Suprapubic skin (tissue), 4 donors: ENCODE measurements at regions not wholly inside any gene's neighbourhood (a gene's known extent, or its start where the extent isn't known, plus 50 kb on each side); places are given as distances from the start of the nearest gene placed in this dataset.

Source experiments
- DNase-seq, 2 donors: peaks; one replicate each; pipeline ENCODE4 v3.0.0-alpha.2; 2019; ENCODE audit warnings: low spot score in 2 of 2
- H3K27ac ChIP-seq: fragments of 200-600 bp; sonication (generic); one replicate; pipeline ENCODE4 v1.5.1; 2019
- H3K27me3 ChIP-seq: fragments of 200-600 bp; sonication (generic); one replicate; pipeline ENCODE4 v1.5.1; 2019
- H3K36me3 ChIP-seq: fragments of 200-600 bp; sonication (generic); one replicate; pipeline ENCODE4 v1.5.1; 2019
- H3K4me1 ChIP-seq: fragments of 200-600 bp; sonication (generic); one replicate; pipeline ENCODE4 v1.5.1; 2019
- H3K4me3 ChIP-seq: fragments of 200-600 bp; sonication (generic); one replicate; pipeline ENCODE4 v1.5.1; 2019; ENCODE audit warnings: mild to moderate bottlenecking
- H3K9me3 ChIP-seq: fragments of 200-600 bp; sonication (generic); one replicate; pipeline ENCODE4 v1.5.1; 2019
- EP300 ChIP-seq: sonication (generic); formaldehyde crosslinking; IDR thresholded peaks from one replicate; pipeline ENCODE4 v1.6.1; 2017; ENCODE audit warnings: antibody characterized with exemption
- POLR2A ChIP-seq, 2 donors: fragments of 450-650 bp; IDR thresholded peaks; one replicate each; pipeline ENCODE4 v1.6.1; 2017; ENCODE audit warnings: antibody characterized with exemption in 2 of 2, mild to moderate bottlenecking in 2 of 2, moderate library complexity in 2 of 2
- POLR2AphosphoS5 ChIP-seq, 3 donors: sonication (generic); formaldehyde crosslinking; IDR thresholded peaks; one replicate each; pipeline ENCODE4 v1.6.1; 2017; ENCODE audit warnings: antibody characterized with exemption in 3 of 3
- WGBS: methylation state at CpG from one replicate; pipeline ENCODE4 v1.1.5; 2018; 5-methylcytosine and 5-hydroxymethylcytosine counted together
- TF ChIP-seq, protein P1 (sequence below), 2 donors: fragments of 200-600 bp in 1 of 2; fragments of 450-650 bp in 1 of 2; sonication (generic) in 1 of 2; IDR thresholded peaks; one replicate each; pipeline ENCODE4 v1.5.1; 2016 to 2019; ENCODE audit warnings: antibody characterized with exemption in 2 of 2, mild to moderate bottlenecking in 1 of 2, moderate library complexity in 1 of 2

DNA sequence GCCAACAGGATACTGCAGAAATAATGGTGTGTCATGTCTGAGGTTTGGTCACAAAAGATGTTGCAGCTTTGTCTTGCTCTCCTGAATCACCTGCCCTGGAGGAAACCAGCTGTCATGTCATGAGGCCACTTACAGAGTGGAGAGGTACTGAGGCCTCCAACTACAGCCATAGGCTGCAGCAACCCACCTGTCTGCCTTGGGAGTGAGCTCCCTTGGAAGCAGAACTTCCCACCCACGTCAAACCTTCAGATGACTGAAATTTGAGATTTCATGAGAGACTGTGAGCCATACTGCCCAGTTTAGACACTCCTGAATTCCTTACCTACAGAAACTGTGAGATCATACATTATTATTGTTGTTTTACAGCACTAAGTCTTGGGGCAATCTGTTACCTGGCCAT lies 475.9 kb downstream of the HS3ST3B1 start:
- no peaks in the 10 kb centered on the region for H3K36me3 ChIP-seq
- no peak overlapping the region for H3K4me3 ChIP-seq
- H3K27ac ChIP-seq: no peak overlapping the region
- WGBS: 75% methylated on average over 1 of the region's 1 CpG
- no peaks in the 10 kb centered on the region for H3K9me3 ChIP-seq
- no peaks in the 10 kb centered on the region for H3K27me3 ChIP-seq
- TF ChIP-seq POLR2A (IDR thresholded peaks at IDR 0.05): no peak
- TF ChIP-seq POLR2AphosphoS5 (IDR thresholded peaks at IDR 0.05): no peak
- TF ChIP-seq, protein P1, sequence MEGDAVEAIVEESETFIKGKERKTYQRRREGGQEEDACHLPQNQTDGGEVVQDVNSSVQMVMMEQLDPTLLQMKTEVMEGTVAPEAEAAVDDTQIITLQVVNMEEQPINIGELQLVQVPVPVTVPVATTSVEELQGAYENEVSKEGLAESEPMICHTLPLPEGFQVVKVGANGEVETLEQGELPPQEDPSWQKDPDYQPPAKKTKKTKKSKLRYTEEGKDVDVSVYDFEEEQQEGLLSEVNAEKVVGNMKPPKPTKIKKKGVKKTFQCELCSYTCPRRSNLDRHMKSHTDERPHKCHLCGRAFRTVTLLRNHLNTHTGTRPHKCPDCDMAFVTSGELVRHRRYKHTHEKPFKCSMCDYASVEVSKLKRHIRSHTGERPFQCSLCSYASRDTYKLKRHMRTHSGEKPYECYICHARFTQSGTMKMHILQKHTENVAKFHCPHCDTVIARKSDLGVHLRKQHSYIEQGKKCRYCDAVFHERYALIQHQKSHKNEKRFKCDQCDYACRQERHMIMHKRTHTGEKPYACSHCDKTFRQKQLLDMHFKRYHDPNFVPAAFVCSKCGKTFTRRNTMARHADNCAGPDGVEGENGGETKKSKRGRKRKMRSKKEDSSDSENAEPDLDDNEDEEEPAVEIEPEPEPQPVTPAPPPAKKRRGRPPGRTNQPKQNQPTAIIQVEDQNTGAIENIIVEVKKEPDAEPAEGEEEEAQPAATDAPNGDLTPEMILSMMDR (IDR thresholded peaks at IDR 0.05): no peak
- TF ChIP-seq EP300: no peak
- DNase-seq: no peak
- H3K4me1 ChIP-seq: peaks cover 27% of the 10 kb centered on the region

DNA sequence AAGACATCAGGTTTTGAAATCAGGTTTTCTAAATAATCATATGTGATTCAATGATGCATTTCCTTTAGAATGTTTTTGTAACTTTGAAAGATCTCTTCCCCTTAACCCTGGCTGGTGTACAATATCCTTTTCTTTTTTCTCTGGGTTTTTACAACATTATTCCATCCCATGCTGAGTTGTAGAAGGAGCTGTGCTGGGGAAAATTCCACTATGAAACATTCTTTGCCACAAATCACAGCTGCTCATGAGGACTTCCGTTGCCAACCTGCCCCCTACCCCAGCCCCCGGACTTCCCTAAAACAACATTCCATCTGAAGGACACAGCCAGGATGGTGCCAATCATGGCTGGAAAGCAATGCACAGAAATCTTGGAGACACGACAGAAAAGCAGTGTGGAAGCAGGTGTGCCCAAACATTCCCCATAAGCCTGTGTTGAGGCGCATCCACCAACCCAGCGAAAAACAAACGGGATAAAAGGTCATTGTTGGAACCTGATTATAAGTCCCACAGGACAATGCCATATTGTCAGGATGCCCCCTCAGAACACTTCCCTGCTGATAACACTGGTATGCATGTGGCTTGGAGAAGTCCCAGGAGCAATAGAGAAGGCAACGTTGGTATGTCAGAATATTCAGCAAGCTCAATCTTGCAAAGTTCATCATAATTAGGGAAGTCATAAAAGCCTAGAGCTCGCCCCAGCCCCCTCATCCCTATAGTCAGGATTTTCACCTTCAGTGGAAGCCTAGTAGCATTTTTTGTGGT lies 475.0 kb downstream of the HS3ST3B1 start:
- WGBS: 22% methylated on average over 8 of the region's 8 CpGs

DNA sequence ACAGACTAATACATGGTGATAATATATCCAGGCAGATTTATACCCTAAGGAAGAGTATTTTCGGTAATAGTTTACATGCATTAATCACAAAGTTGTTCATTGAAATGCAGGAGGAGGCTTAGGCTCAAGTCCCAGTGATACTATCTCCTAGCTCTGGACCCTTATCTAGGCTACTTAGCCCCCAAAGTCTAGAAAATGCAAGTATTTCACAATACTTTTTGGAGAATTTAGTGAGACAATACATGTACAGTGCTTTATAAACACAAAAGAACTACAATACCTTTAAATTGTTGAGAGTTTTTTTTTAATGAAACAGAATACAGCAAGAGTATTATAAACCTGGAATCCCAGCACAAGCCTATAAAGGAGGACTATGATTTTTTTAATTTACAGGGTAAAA lies 473.9 kb downstream of the HS3ST3B1 start:
- Histone ChIP-seq H3K9me3 (no peaks in the 10 kb centered on the region), H3K27me3 (no peaks in the 10 kb centered on the region), H3K4me1 (peaks cover 22% of the 10 kb centered on the region), H3K4me3 (no peak overlapping the region), H3K36me3 (no peaks in the 10 kb centered on the region), H3K27ac (no peak overlapping the region)
- TF ChIP-seq EP300 (no peak), POLR2A (IDR thresholded peaks at IDR 0.05) (no peak), POLR2AphosphoS5 (IDR thresholded peaks at IDR 0.05) (no peak)
- TF ChIP-seq, protein P1 (IDR thresholded peaks at IDR 0.05): no peak
- 3% methylated on average over 1 of the region's 1 CpG for WGBS
- no peak for DNase-seq

More for the DNA sequence above, 475.0 kb downstream of the HS3ST3B1 start:
- TF ChIP-seq POLR2AphosphoS5 (IDR thresholded peaks at IDR 0.05) (no peak), EP300 (no peak), POLR2A (IDR thresholded peaks at IDR 0.05) (no peak)
- TF ChIP-seq, protein P1 (IDR thresholded peaks at IDR 0.05): no peak
- Histone ChIP-seq H3K27me3 (no peaks in the 10 kb centered on the region), H3K4me3 (no peak overlapping the region), H3K27ac (no peak overlapping the region), H3K9me3 (no peaks in the 10 kb centered on the region), H3K4me1 (peaks cover 25% of the 10 kb centered on the region), H3K36me3 (no peaks in the 10 kb centered on the region)
- DNase-seq: no peak

DNA sequence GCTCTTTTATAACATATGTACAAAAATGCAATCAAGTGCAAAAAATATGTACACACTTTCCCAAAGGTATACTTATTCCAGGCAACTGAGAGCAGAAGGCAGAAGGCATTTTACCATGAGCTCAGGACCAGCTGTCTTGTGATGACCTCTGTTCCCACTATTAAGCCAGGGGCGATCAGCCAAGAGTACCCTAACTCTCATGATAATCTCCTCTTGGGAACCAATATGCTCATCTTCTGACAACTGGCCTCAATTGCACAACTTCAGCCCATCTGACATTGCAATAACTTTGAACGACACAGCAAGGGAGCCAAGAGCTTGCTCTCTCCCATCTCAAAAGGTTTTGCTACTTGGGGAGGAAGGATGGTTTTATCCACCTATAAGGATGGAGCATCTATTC lies 471.9 kb downstream of the HS3ST3B1 start:
- WGBS: 68% methylated on average over 2 of the region's 2 CpGs
- H3K9me3 ChIP-seq: no peaks in the 10 kb centered on the region
- H3K27ac ChIP-seq: no peak overlapping the region
- peaks cover 7% of the 10 kb centered on the region for H3K4me1 ChIP-seq
- no peaks in the 10 kb centered on the region for H3K36me3 ChIP-seq
- DNase-seq: no peak
- H3K4me3 ChIP-seq: no peak overlapping the region
- no peaks in the 10 kb centered on the region for H3K27me3 ChIP-seq
- TF ChIP-seq EP300 (no peak), POLR2A (IDR thresholded peaks at IDR 0.05) (no peak), POLR2AphosphoS5 (IDR thresholded peaks at IDR 0.05) (no peak)
- TF ChIP-seq, protein P1 (IDR thresholded peaks at IDR 0.05): no peak

DNA sequence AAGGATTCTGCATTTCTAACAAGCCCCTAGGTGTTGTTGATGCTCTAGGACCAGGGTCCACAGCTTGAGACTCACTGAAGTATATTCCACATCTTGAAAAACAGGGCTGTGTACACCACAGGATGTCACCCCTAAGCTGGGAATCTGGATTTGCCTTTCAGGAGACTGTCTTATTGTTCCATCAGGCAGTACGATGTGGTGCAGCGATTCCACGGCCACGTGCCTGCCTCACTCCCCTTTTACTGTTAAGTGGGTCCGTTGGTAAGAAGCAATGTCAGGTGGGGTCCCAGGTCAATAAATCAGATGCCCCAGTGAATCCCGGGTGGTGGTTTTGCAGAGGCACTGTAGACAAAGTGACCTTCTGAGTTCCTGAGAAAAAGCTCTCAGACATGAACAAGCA lies 470.7 kb downstream of the HS3ST3B1 start:
- Histone ChIP-seq H3K4me3 (no peak overlapping the region), H3K4me1 (peaks cover 7% of the 10 kb centered on the region), H3K36me3 (no peaks in the 10 kb centered on the region), H3K27ac (no peak overlapping the region), H3K9me3 (no peaks in the 10 kb centered on the region), H3K27me3 (no peaks in the 10 kb centered on the region)
- DNase-seq: no peak
- TF ChIP-seq POLR2A (IDR thresholded peaks at IDR 0.05) (no peak), EP300 (no peak), POLR2AphosphoS5 (IDR thresholded peaks at IDR 0.05) (no peak)
- TF ChIP-seq, protein P1 (IDR thresholded peaks at IDR 0.05): no peak
- 90% methylated on average over 6 of the region's 6 CpGs for WGBS
